Osteoblast (primary cell): ENCODE measurements at regions not wholly inside any gene's neighbourhood (a gene's known extent, or its start where the extent isn't known, plus 50 kb on each side); places are given as distances from the start of the nearest gene placed in this dataset.

Experiments used
- DNase-seq: peaks from one replicate; pipeline ENCODE4 v3.0.0; 2011; ENCODE audit warnings: low spot score, mixed read lengths; ENCODE audit not compliant: insufficient read length; ENCODE audit errors: missing footprints
- H2AFZ ChIP-seq: 2 replicates; pipeline ENCODE4 v1.6.0; 2011; ENCODE audit warnings: mild to moderate bottlenecking, low read length
- H3K27ac ChIP-seq: 2 replicates; pipeline ENCODE4 v1.5.1; 2011; ENCODE audit warnings: mild to moderate bottlenecking, low read depth, low read length, moderate library complexity
- H3K27me3 ChIP-seq: 2 replicates; pipeline ENCODE4 v1.6.0; 2012; ENCODE audit warnings: mild to moderate bottlenecking, control low read depth, inconsistent platforms, low read length, moderate library complexity; ENCODE audit not compliant: insufficient read depth
- H3K36me3 ChIP-seq: 2 replicates; pipeline ENCODE4 v1.5.1; 2011; ENCODE audit warnings: mild to moderate bottlenecking, low read length, control low read depth, moderate library complexity; ENCODE audit not compliant: insufficient read depth
- H3K4me1 ChIP-seq: 2 replicates; pipeline ENCODE4 v1.5.1; 2011; ENCODE audit warnings: mild to moderate bottlenecking, low read length, control low read depth, moderate library complexity; ENCODE audit not compliant: insufficient read depth
- H3K4me2 ChIP-seq: 2 replicates; pipeline ENCODE4 v1.6.0; 2011; ENCODE audit warnings: mild to moderate bottlenecking, low read length; ENCODE audit not compliant: insufficient read depth
- H3K4me3 ChIP-seq: fragments of 200-600 bp; sonication (generic); 3 replicates; pipeline ENCODE4 v1.5.1; 2012; ENCODE audit warnings: mild to moderate bottlenecking, low read length, inconsistent platforms; ENCODE audit not compliant: insufficient read depth
- H3K79me2 ChIP-seq: 2 replicates; pipeline ENCODE4 v1.6.0; 2012; ENCODE audit warnings: mild to moderate bottlenecking, low read length, control low read depth, inconsistent platforms; ENCODE audit not compliant: insufficient read depth
- H3K9me3 ChIP-seq: 2 replicates; pipeline ENCODE4 v1.5.1; 2011; ENCODE audit warnings: low read depth, low read length, control low read depth
- H4K20me1 ChIP-seq: 2 replicates; pipeline ENCODE4 v1.6.0; 2012; ENCODE audit warnings: mild to moderate bottlenecking, low read length, control low read depth; ENCODE audit not compliant: insufficient read depth
- CTCF ChIP-seq: IDR thresholded peaks from 2 replicates; pipeline ENCODE4 v1.5.1; 2011; ENCODE audit warnings: mild to moderate bottlenecking, low read depth, low read length, moderate library complexity; ENCODE audit errors: extremely low read depth

GRCh38 chr1:14253676-14254075, 344.8 kb upstream of the KAZN start:
- no peaks in the 10 kb centered on the region for H3K4me1 ChIP-seq
- H4K20me1 ChIP-seq: no peaks in the 10 kb centered on the region
- no peak overlapping the region for H3K4me3 ChIP-seq
- H3K79me2 ChIP-seq: no peaks in the 10 kb centered on the region
- H2AFZ ChIP-seq: no peak overlapping the region
- no peak overlapping the region for H3K27ac ChIP-seq
- TF ChIP-seq CTCF: no peak
- H3K4me2 ChIP-seq: no peak overlapping the region
- no peak for DNase-seq
- H3K9me3 ChIP-seq: no peaks in the 10 kb centered on the region
- peaks cover 2% of the 10 kb centered on the region for H3K27me3 ChIP-seq
- no peaks in the 10 kb centered on the region for H3K36me3 ChIP-seq

- no peaks in the 10 kb centered on the region for H3K9me3 ChIP-seq
- H3K4me3 ChIP-seq: no peak overlapping the region
- H3K36me3 ChIP-seq: no peaks in the 10 kb centered on the region
- H2AFZ ChIP-seq: no peak overlapping the region
- no peak for TF ChIP-seq CTCF
- no peaks in the 10 kb centered on the region for H3K79me2 ChIP-seq
- no peaks in the 10 kb centered on the region for H4K20me1 ChIP-seq
- no peak for DNase-seq
- H3K27me3 ChIP-seq: peaks cover 2% of the 10 kb centered on the region
- no peak overlapping the region for H3K4me2 ChIP-seq
- no peak overlapping the region for H3K27ac ChIP-seq
- H3K4me1 ChIP-seq: no peaks in the 10 kb centered on the region
These were observed 344.2 kb upstream of the KAZN start for GRCh38 chr1:14254251-14254650.

GRCh38 chr1:14255233-14255632, 343.3 kb upstream of the KAZN start:
- peaks cover 2% of the 10 kb centered on the region for H3K27me3 ChIP-seq
- H2AFZ ChIP-seq: no peak overlapping the region
- no peaks in the 10 kb centered on the region for H3K79me2 ChIP-seq
- no peak for TF ChIP-seq CTCF
- no peak overlapping the region for H3K4me2 ChIP-seq
- H3K9me3 ChIP-seq: no peaks in the 10 kb centered on the region
- H3K4me1 ChIP-seq: no peaks in the 10 kb centered on the region
- H3K27ac ChIP-seq: no peak overlapping the region
- no peaks in the 10 kb centered on the region for H3K36me3 ChIP-seq
- no peaks in the 10 kb centered on the region for H4K20me1 ChIP-seq
- no peak overlapping the region for H3K4me3 ChIP-seq
- no peak for DNase-seq

GRCh38 chr1:14255711-14256110, 342.8 kb upstream of the KAZN start:
- Histone ChIP-seq H4K20me1 (no peaks in the 10 kb centered on the region), H3K27me3 (peaks cover 2% of the 10 kb centered on the region), H3K4me2 (no peak overlapping the region), H2AFZ (no peak overlapping the region), H3K9me3 (no peaks in the 10 kb centered on the region), H3K36me3 (no peaks in the 10 kb centered on the region), H3K79me2 (no peaks in the 10 kb centered on the region), H3K27ac (no peak overlapping the region), H3K4me1 (no peaks in the 10 kb centered on the region), H3K4me3 (no peak overlapping the region)
- no peak for TF ChIP-seq CTCF
- DNase-seq: no peak
